Tibial nerve (tissue), 4 donors: ENCODE measurements at regions not wholly inside any gene's neighbourhood (a gene's known extent, or its start where the extent isn't known, plus 50 kb on each side); places are given as distances from the start of the nearest gene placed in this dataset.

Experiments
- DNase-seq, 2 donors: peaks; one replicate each; pipeline ENCODE4 v3.0.0-alpha.2; 2019; ENCODE audit warnings: low spot score in 2 of 2
- H3K27ac ChIP-seq, 4 donors: fragments of 200-600 bp; sonication (generic) in 3 of 4; one replicate each; pipeline ENCODE4 v1.5.1; 2017 to 2019; ENCODE audit warnings: mild to moderate bottlenecking in 1 of 4
- H3K27me3 ChIP-seq, 2 donors: fragments of 200-600 bp; sonication (generic) in 1 of 2; one replicate each; pipeline versions ENCODE4 v1.5.1 to v1.6.0; 2017 to 2019
- H3K36me3 ChIP-seq, 3 donors: fragments of 200-600 bp; sonication (generic); one replicate each; pipeline ENCODE4 v1.5.1; 2018 to 2019
- H3K4me1 ChIP-seq, 4 donors: fragments of 200-600 bp; sonication (generic) in 3 of 4; one replicate each; pipeline ENCODE4 v1.5.1; 2017 to 2019
- H3K4me3 ChIP-seq, 4 donors: fragments of 200-600 bp; sonication (generic) in 3 of 4; one replicate each; pipeline ENCODE4 v1.5.1; 2017 to 2019; ENCODE audit warnings: mild to moderate bottlenecking in 1 of 4, moderate library complexity in 1 of 4
- H3K9me3 ChIP-seq, 4 donors: fragments of 200-600 bp; sonication (generic) in 3 of 4; one replicate each; pipeline ENCODE4 v1.5.1; 2017 to 2019
- EP300 ChIP-seq, 2 donors: sonication (generic); formaldehyde crosslinking; IDR thresholded peaks; one replicate each; pipeline ENCODE4 v1.6.1; 2017; ENCODE audit warnings: antibody characterized with exemption in 2 of 2, mild to moderate bottlenecking in 1 of 2
- POLR2A ChIP-seq, 2 donors: fragments of 450-650 bp; IDR thresholded peaks; one replicate each; pipeline ENCODE4 v1.6.1; 2017; ENCODE audit warnings: antibody characterized with exemption in 2 of 2, mild to moderate bottlenecking in 2 of 2, moderate library complexity in 2 of 2
- WGBS, 2 donors: methylation state at CpG; one replicate each; pipeline ENCODE4 v1.1.5; 2018; 5-methylcytosine and 5-hydroxymethylcytosine counted together
- TF ChIP-seq, protein P1 (sequence below), 5 experiments: fragments of 200-600 bp in 3 of 5; fragments of 450-650 bp in 2 of 5; sonication (generic) in 3 of 5; IDR thresholded peaks; one replicate each; pipeline ENCODE4 v1.5.1; 2016 to 2019; ENCODE audit warnings: antibody characterized with exemption in 5 of 5, mild to moderate bottlenecking in 3 of 5, moderate library complexity in 2 of 5

DNA sequence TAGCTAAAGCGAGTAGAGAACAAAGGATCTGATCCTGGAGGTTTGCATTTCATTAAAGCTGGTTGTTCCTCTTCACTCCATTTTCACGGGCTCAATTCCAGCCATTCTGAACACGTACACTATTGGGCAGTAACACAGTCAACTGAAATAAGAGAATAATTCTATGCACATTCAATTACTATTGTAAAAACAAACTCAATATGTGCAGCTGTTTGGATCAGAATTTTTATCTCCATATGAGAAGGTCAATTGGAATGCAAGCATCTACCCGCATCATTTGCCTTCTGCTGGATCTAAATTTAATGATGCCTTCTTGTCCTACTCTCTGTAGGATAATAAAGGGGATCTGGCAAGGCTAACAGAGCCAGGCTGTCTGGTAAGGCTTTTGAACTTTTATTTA, 562.8 kb upstream of the CCDC179 start:
- DNase-seq, result no peak
- Histone ChIP-seq H3K36me3 (no peaks in the 10 kb centered on the region), H3K4me3 (no peak overlapping the region), H3K27me3 (no peaks in the 10 kb centered on the region), H3K27ac (no peak overlapping the region), H3K9me3 (no peaks in the 10 kb centered on the region), H3K4me1 (no peaks in the 10 kb centered on the region)
- TF ChIP-seq POLR2A (IDR thresholded peaks at IDR 0.05) (no peak), EP300 (IDR thresholded peaks at IDR 0.05) (no peak)
- TF ChIP-seq, protein P1, sequence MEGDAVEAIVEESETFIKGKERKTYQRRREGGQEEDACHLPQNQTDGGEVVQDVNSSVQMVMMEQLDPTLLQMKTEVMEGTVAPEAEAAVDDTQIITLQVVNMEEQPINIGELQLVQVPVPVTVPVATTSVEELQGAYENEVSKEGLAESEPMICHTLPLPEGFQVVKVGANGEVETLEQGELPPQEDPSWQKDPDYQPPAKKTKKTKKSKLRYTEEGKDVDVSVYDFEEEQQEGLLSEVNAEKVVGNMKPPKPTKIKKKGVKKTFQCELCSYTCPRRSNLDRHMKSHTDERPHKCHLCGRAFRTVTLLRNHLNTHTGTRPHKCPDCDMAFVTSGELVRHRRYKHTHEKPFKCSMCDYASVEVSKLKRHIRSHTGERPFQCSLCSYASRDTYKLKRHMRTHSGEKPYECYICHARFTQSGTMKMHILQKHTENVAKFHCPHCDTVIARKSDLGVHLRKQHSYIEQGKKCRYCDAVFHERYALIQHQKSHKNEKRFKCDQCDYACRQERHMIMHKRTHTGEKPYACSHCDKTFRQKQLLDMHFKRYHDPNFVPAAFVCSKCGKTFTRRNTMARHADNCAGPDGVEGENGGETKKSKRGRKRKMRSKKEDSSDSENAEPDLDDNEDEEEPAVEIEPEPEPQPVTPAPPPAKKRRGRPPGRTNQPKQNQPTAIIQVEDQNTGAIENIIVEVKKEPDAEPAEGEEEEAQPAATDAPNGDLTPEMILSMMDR (IDR thresholded peaks at IDR 0.05), result no peak
- 64 to 66% methylated on average over 4 of the region's 4 CpGs for WGBS, 2 donors

DNA sequence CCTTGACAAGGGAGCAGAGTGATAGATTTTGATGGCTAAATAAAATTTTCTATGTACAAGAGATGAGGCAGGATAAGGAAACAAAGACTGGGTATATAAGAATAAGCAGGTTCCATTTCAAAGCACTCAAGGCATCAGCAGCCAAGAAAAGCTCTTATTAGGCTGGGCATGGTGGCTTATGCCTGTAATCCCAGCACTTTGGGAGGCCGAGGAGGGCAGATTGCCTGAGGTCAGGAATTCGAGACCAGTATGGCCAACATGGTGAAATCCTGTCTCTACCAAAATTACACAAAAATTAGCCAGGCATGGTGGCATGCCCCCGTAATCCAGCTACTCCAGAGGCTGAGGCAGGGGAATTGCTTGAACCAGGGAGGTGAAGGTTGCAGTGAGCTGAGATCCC, 563.4 kb upstream of the CCDC179 start:
- H3K4me3 ChIP-seq, result no peak overlapping the region
- H3K4me1 ChIP-seq, result no peaks in the 10 kb centered on the region
- H3K27me3 ChIP-seq, result no peaks in the 10 kb centered on the region
- DNase-seq, result no peak
- H3K9me3 ChIP-seq, result no peaks in the 10 kb centered on the region
- 87 to 89% methylated on average over 3 of the region's 3 CpGs for WGBS, 2 donors
- H3K36me3 ChIP-seq, result no peaks in the 10 kb centered on the region
- H3K27ac ChIP-seq, result no peak overlapping the region
- TF ChIP-seq POLR2A (IDR thresholded peaks at IDR 0.05) (no peak), EP300 (IDR thresholded peaks at IDR 0.05) (no peak)
- TF ChIP-seq, protein P1 (IDR thresholded peaks at IDR 0.05), result no peak

DNA sequence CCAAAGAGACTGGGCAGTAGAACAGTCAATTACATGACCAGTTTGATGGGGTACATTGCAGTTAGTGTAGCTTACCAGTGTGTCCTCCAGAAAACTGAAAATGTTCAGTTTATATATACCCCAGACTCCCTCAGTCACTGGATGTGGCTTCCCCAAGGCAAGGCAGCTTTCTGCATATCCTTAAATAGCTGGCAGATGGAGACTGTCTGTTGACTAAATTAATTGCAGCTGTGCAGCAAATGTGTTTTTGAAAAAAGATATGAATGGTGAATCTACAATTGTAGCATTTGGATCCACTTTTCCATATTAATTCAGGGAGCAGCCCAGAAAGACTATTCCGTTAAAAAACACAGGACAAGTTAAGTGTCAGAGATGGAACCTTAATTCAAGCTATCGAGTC, 565.1 kb upstream of the CCDC179 start:
- WGBS, 2 donors, result 55 to 61% methylated on average over 2 of the region's 2 CpGs
- Histone ChIP-seq H3K36me3 (no peaks in the 10 kb centered on the region), H3K27ac (no peak overlapping the region), H3K4me3 (no peak overlapping the region), H3K9me3 (no peaks in the 10 kb centered on the region), H3K27me3 (no peaks in the 10 kb centered on the region), H3K4me1 (no peaks in the 10 kb centered on the region)
- no peak for TF ChIP-seq EP300 (IDR thresholded peaks at IDR 0.05)
- TF ChIP-seq, protein P1 (IDR thresholded peaks at IDR 0.05), result no peak
- no peak for TF ChIP-seq POLR2A (IDR thresholded peaks at IDR 0.05)
- DNase-seq, result no peak

- no peaks in the 10 kb centered on the region for H3K4me1 ChIP-seq
- no peaks in the 10 kb centered on the region for H3K9me3 ChIP-seq
- H3K36me3 ChIP-seq, result no peaks in the 10 kb centered on the region
- DNase-seq, result no peak
- WGBS, 2 donors, result 87 to 94% methylated on average over 3 of the region's 3 CpGs
- no peak overlapping the region for H3K27ac ChIP-seq
- TF ChIP-seq, protein P1 (IDR thresholded peaks at IDR 0.05), result no peak
- TF ChIP-seq POLR2A (IDR thresholded peaks at IDR 0.05) (no peak), EP300 (IDR thresholded peaks at IDR 0.05) (no peak)
- no peak overlapping the region for H3K4me3 ChIP-seq
- H3K27me3 ChIP-seq, result no peaks in the 10 kb centered on the region
Observed at GRCh38 chr11:23429569-23429968, 569.3 kb upstream of the CCDC179 start.

DNA sequence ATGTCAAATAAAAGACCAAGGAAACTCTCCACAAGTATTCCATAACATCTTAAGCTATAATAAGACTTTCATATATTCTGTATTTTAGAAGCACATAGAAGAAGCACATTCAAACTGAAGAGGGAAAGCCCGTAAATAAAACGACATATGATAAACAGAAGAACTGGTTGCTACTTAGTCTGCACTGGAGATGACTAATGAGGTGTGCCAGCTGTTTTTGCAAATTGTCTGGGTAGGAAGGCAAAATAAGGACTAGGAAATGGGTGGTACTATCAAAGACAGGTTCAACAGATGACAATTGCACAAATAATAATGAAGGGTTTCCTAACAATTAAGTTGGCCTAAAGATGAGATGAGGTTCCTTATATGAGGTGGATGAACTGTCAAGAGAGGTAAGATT, 593.2 kb upstream of the CCDC179 start:
- H3K9me3 ChIP-seq, result peaks cover 0 to 6% (median 1%) of the 10 kb centered on the region in 4 donors
- WGBS, 2 donors, result 95 to 96% methylated on average over 2 of the region's 2 CpGs

More for the DNA sequence above, 593.2 kb upstream of the CCDC179 start:
- Histone ChIP-seq H3K27ac (no peak overlapping the region), H3K36me3 (no peaks in the 10 kb centered on the region), H3K27me3 (no peaks in the 10 kb centered on the region), H3K4me3 (no peak overlapping the region), H3K4me1 (no peaks in the 10 kb centered on the region)
- TF ChIP-seq EP300 (IDR thresholded peaks at IDR 0.05) (no peak), POLR2A (IDR thresholded peaks at IDR 0.05) (no peak)
- TF ChIP-seq, protein P1 (IDR thresholded peaks at IDR 0.05), result no peak
- no peak for DNase-seq
